Pancreas (tissue), 10 donors: ENCODE measurements at regions not wholly inside any gene's neighbourhood (a gene's known extent, or its start where the extent isn't known, plus 50 kb on each side); places are given as distances from the start of the nearest gene placed in this dataset.

Experiments used
- ATAC-seq, 4 donors: fragments of 200-7000 bp; cut with Tn5 transposase; one replicate each; pipeline versions ENCODE4 v1.8.0 to v1.9.1; 2020; ENCODE audit warnings: mild to moderate bottlenecking in 4 of 4, moderate library complexity in 4 of 4
- DNase-seq, 6 donors: peaks; one replicate each; pipeline ENCODE4 v3.0.0-alpha.2; 2020
- FAIRE-seq: peaks from 2 replicates; lab custom pipeline; 2012; peaks lifted over from hg19 to GRCh38; lab: Jason Lieb, UNC
- H3K27ac ChIP-seq, 4 donors: fragments of 200-600 bp; sonication (generic); 1 replicate in 3 of 4; 2 replicates in 1 of 4; pipeline versions ENCODE4 v1.5.0 to v1.8.0; 2020
- H3K27me3 ChIP-seq, 4 donors: fragments of 200-600 bp; one replicate each; pipeline ENCODE4 v1.8.0; 2021
- H3K36me3 ChIP-seq, 3 donors: fragments of 200-600 bp; sonication (generic) in 1 of 3; one replicate each; pipeline versions ENCODE4 v1.5.0 to v1.8.0; 2020 to 2021
- H3K4me1 ChIP-seq, 3 donors: fragments of 200-600 bp; one replicate each; pipeline ENCODE4 v1.8.0; 2021
- H3K4me3 ChIP-seq, 4 donors: fragments of 200-600 bp; sonication (generic) in 2 of 4; one replicate each; pipeline versions ENCODE4 v1.5.0 to v1.8.0; 2020 to 2021
- H3K9me3 ChIP-seq, 4 donors: fragments of 200-600 bp; one replicate each; pipeline ENCODE4 v1.8.0; 2021
- CTCF ChIP-seq, 4 donors: fragments of 200-600 bp; sonication (generic) in 3 of 4; IDR thresholded peaks; one replicate each; pipeline versions ENCODE4 v1.5.0 to v1.8.0; 2021; ENCODE audit warnings: antibody characterized with exemption in 4 of 4
- WGBS, 2 donors: extraction: QIAGEN DNeasy Blood & Tissue Kit; methylation state at CpG; one replicate each; pipeline ENCODE4 v1.1.7; 2013; 5-methylcytosine and 5-hydroxymethylcytosine counted together
- intact Hi-C, 3 donors: fragments of 100-400 bp; cut with DNase I; formaldehyde crosslinking; loops; one replicate each; pipeline versions ENCODE4 v1.11.1 to v1.14.2; 2022
- donor health status: healthy with polysubstance abuse.
- donor health status: DM: no; HTN: no; CAD: no; lungs with moderate emphysema.
- donor health status: DM: no; HTN: no; CAD: no.
- donor health status: control.
- donor health status: control.
- donor health status: Bipolar disorder and iron deficiency.
- donor health status: DM: yes; HTN: yes; CAD: no.
- donor health status: DM: no; HTN: no; CAD: no.
- donor health status: DM: no; HTN: no; CAD: no.
- donor health status: DM: yes; HTN: yes; CAD: no.

GRCh38 chr1:88351960-88352359 is 332.1 kb upstream of the PKN2 start:
- no peak for DNase-seq
- Histone ChIP-seq H3K4me3 (no peak overlapping the region), H3K27ac (no peak overlapping the region), H3K4me1 (no peaks in the 10 kb centered on the region), H3K36me3 (no peaks in the 10 kb centered on the region), H3K27me3 (no peaks in the 10 kb centered on the region), H3K9me3 (no peaks in the 10 kb centered on the region)
- WGBS, 2 donors: 29 to 36% methylated on average over 3 of the region's 3 CpGs
- intact Hi-C loops: no loop called here
- no peak for ATAC-seq
- no peak for TF ChIP-seq CTCF (IDR thresholded peaks at IDR 0.05)
- FAIRE-seq: no peak

- no peaks in the 10 kb centered on the region for H3K36me3 ChIP-seq
- H3K27ac ChIP-seq: no peak overlapping the region
- H3K9me3 ChIP-seq: no peaks in the 10 kb centered on the region
- no peaks in the 10 kb centered on the region for H3K27me3 ChIP-seq
- intact Hi-C loops: no loop called here
- FAIRE-seq (no peak), DNase-seq (no peak), ATAC-seq (no peak)
- TF ChIP-seq CTCF (IDR thresholded peaks at IDR 0.05): no peak
- H3K4me3 ChIP-seq: no peak overlapping the region
- 81 to 89% methylated on average over 1 of the region's 1 CpG for WGBS, 2 donors
- peaks cover 0 to 8% (median 0%) of the 10 kb centered on the region in 3 donors for H3K4me1 ChIP-seq
Measured at GRCh38 chr1:88354256-88354655, 329.8 kb upstream of the PKN2 start.

GRCh38 chr1:88357729-88358128 is 326.3 kb upstream of the PKN2 start:
- Histone ChIP-seq H3K27me3 (no peaks in the 10 kb centered on the region), H3K4me1 (peaks cover 0 to 8% (median 0%) of the 10 kb centered on the region in 3 donors), H3K27ac (no peak overlapping the region), H3K4me3 (no peak overlapping the region), H3K36me3 (no peaks in the 10 kb centered on the region), H3K9me3 (no peaks in the 10 kb centered on the region)
- no peak for TF ChIP-seq CTCF (IDR thresholded peaks at IDR 0.05)
- DNase-seq: peak in 1 of 6 donors; percentile 5
- no peak for FAIRE-seq
- ATAC-seq: peak in 3 of 4 donors; percentile 37 to 89 (median 74)
- intact Hi-C loops: no loop called here
- 12 to 13% methylated on average over 2 of the region's 2 CpGs for WGBS, 2 donors

- TF ChIP-seq CTCF (IDR thresholded peaks at IDR 0.05): no peak
- no peak for FAIRE-seq
- no peak for DNase-seq
- intact Hi-C loops: no loop called here
- no peaks in the 10 kb centered on the region for H3K27me3 ChIP-seq
- no peaks in the 10 kb centered on the region for H3K36me3 ChIP-seq
- H3K9me3 ChIP-seq: no peaks in the 10 kb centered on the region
- H3K27ac ChIP-seq: no peak overlapping the region
- no peak for ATAC-seq
- 79 to 87% methylated on average over 4 of the region's 4 CpGs for whole genome bisulfite sequencing, 2 donors
- H3K4me3 ChIP-seq: no peak overlapping the region
- H3K4me1 ChIP-seq: no peaks in the 10 kb centered on the region
Measured at GRCh38 chr1:88371436-88372023, 312.5 kb upstream of the PKN2 start.

- no peaks in the 10 kb centered on the region for H3K4me1 ChIP-seq
- FAIRE-seq (no peak), ATAC-seq (no peak), DNase-seq (no peak)
- no peaks in the 10 kb centered on the region for H3K9me3 ChIP-seq
- intact Hi-C loops: no loop called here
- TF ChIP-seq CTCF (IDR thresholded peaks at IDR 0.05): no peak
- H3K36me3 ChIP-seq: no peaks in the 10 kb centered on the region
- no peak overlapping the region for H3K4me3 ChIP-seq
- 77 to 79% methylated on average over 1 of the region's 1 CpG for WGBS, 2 donors
- H3K27ac ChIP-seq: no peak overlapping the region
- H3K27me3 ChIP-seq: no peaks in the 10 kb centered on the region
Measured at GRCh38 chr1:88375977-88376376, 308.1 kb upstream of the PKN2 start.
